Activated CD8-positive, alpha-beta memory T cell treated with anti-CD3 and anti-CD28 coated beads for 36 hours (primary cell): ENCODE measurements at regions not wholly inside any gene's neighbourhood (a gene's known extent, or its start where the extent isn't known, plus 50 kb on each side); places are given as distances from the start of the nearest gene placed in this dataset.

Experiments used
- CTCF ChIA-PET: fragments of 350-600 bp; sonication (Branson Sonifier 250); formaldehyde crosslinking; loops from one replicate; lab custom pipeline; 2021; ENCODE audit warnings: antibody characterized with exemption; lab: Charles Lee
- POLR2A ChIA-PET: fragments of 350-600 bp; sonication (Branson Sonifier 250); formaldehyde crosslinking; loops from one replicate; lab custom pipeline; 2021; ENCODE audit warnings: antibody characterized with exemption; lab: Charles Lee

- ChIA-PET POLR2A (no interaction called here), CTCF (no interaction called here)
Observed at GRCh38 chr13:34765446-34766180, 176.5 kb upstream of the NBEA start.

GRCh38 chr13:34767778-34768177 is 174.3 kb upstream of the NBEA start:
- ChIA-PET CTCF (no interaction called here), POLR2A (no interaction called here)

- POLR2A ChIA-PET = no interaction called here
- CTCF ChIA-PET = no interaction called here
Observed at GRCh38 chr13:34772206-34772605, 169.9 kb upstream of the NBEA start.

- POLR2A ChIA-PET = no interaction called here
Observed at GRCh38 chr13:34772881-34773280, 169.2 kb upstream of the NBEA start.

GRCh38 chr13:34776390-34776981 is 165.6 kb upstream of the NBEA start:
- ChIA-PET CTCF (no interaction called here), POLR2A (no interaction called here)

More at GRCh38 chr13:34772881-34773280, 169.2 kb upstream of the NBEA start:
- CTCF ChIA-PET = no interaction called here

GRCh38 chr13:34777089-34777913 is 164.8 kb upstream of the NBEA start:
- CTCF ChIA-PET = no interaction called here

GRCh38 chr13:34777914-34778303 is 164.2 kb upstream of the NBEA start:
- POLR2A ChIA-PET = no interaction called here
- CTCF ChIA-PET = no interaction called here

More at GRCh38 chr13:34777089-34777913, 164.8 kb upstream of the NBEA start:
- POLR2A ChIA-PET = no interaction called here

GRCh38 chr13:34779171-34779570 is 162.9 kb upstream of the NBEA start:
- POLR2A ChIA-PET = no interaction called here
- CTCF ChIA-PET = no interaction called here

GRCh38 chr13:34793301-34793700 is 148.8 kb upstream of the NBEA start:
- POLR2A ChIA-PET = no interaction called here
- CTCF ChIA-PET = no interaction called here

GRCh38 chr13:34803756-34804155 is 138.3 kb upstream of the NBEA start:
- CTCF ChIA-PET = no interaction called here
- POLR2A ChIA-PET = no interaction called here

GRCh38 chr13:34805347-34805746 is 136.7 kb upstream of the NBEA start:
- ChIA-PET CTCF (no interaction called here), POLR2A (no interaction called here)

GRCh38 chr13:34808649-34809048 is 133.4 kb upstream of the NBEA start:
- CTCF ChIA-PET = no interaction called here
- POLR2A ChIA-PET = no interaction called here

GRCh38 chr13:34810996-34811395 is 131.1 kb upstream of the NBEA start:
- ChIA-PET CTCF (no interaction called here), POLR2A (no interaction called here)

GRCh38 chr13:34815526-34815925 is 126.5 kb upstream of the NBEA start:
- POLR2A ChIA-PET = no interaction called here
- CTCF ChIA-PET = no interaction called here

GRCh38 chr13:34816245-34816884 is 125.7 kb upstream of the NBEA start:
- POLR2A ChIA-PET = no interaction called here

GRCh38 chr13:34816908-34817665 is 125.0 kb upstream of the NBEA start:
- POLR2A ChIA-PET = no interaction called here
- CTCF ChIA-PET = no interaction called here

More at GRCh38 chr13:34816245-34816884, 125.7 kb upstream of the NBEA start:
- CTCF ChIA-PET = no interaction called here

GRCh38 chr13:34822650-34823049 is 119.4 kb upstream of the NBEA start:
- CTCF ChIA-PET = no interaction called here
- POLR2A ChIA-PET = no interaction called here

- CTCF ChIA-PET = no interaction called here
- POLR2A ChIA-PET = no interaction called here
Observed at GRCh38 chr13:34826432-34826831, 115.6 kb upstream of the NBEA start.

- CTCF ChIA-PET = no interaction called here
- POLR2A ChIA-PET = no interaction called here
Observed at GRCh38 chr13:34833562-34834182, 108.4 kb upstream of the NBEA start.
